Effector memory CD8-positive, alpha-beta T cell (primary cell): ENCODE measurements at regions not wholly inside any gene's neighbourhood (a gene's known extent, or its start where the extent isn't known, plus 50 kb on each side); places are given as distances from the start of the nearest gene placed in this dataset.
"Not testable (repeated sequence)": the region's sequence is repeated elsewhere in the genome, so short reads cannot be mapped to it uniquely, and the experiment has no call there.

Experiments
- ATAC-seq: fragments of 150-1000 bp; cut with Tn5 transposase; replicated peaks from 2 replicates; pipeline ENCODE4 v1.10.0; 2021; ENCODE audit warnings: mild to moderate bottlenecking, moderate library complexity
- DNase-seq, 3 experiments: peaks; one replicate each; pipeline ENCODE4 v3.0.0; 2021
- H3K27ac Mint-ChIP-seq, 2 donors: one replicate each; pipeline ENCODE4 v1.8.0; 2022; ENCODE audit warnings: mild to moderate bottlenecking in 2 of 2, mixed read lengths in 2 of 2, moderate library complexity in 2 of 2
- H3K27me3 Mint-ChIP-seq, 2 donors: one replicate each; pipeline ENCODE4 v1.8.0; 2022; ENCODE audit warnings: mixed read lengths in 2 of 2
- H3K36me3 Mint-ChIP-seq: one replicate; pipeline ENCODE4 v1.8.0; 2022; ENCODE audit warnings: mild to moderate bottlenecking, moderate library complexity, mixed read lengths; ENCODE audit not compliant: insufficient read depth
- H3K4me1 Mint-ChIP-seq, 2 donors: one replicate each; pipeline ENCODE4 v1.8.0; 2022; ENCODE audit warnings: low read depth in 2 of 2, mixed read lengths in 2 of 2
- H3K4me3 Mint-ChIP-seq, 2 donors: one replicate each; pipeline ENCODE4 v1.8.0; 2022; ENCODE audit warnings: mild to moderate bottlenecking in 2 of 2, mixed read lengths in 2 of 2, moderate library complexity in 2 of 2
- H3K9me3 Mint-ChIP-seq, 2 donors: one replicate each; pipeline ENCODE4 v1.8.0; 2022; ENCODE audit warnings: mixed read lengths in 2 of 2

GRCh38 chr15:95610945-95611344, 719.6 kb upstream of the NR2F2 start:
- no peak for DNase-seq
- Mint-ChIP-seq H3K4me3 (no peak overlapping the region), H3K27ac (no peak overlapping the region), H3K4me1 (no peaks in the 10 kb centered on the region), H3K36me3 (no peaks in the 10 kb centered on the region), H3K27me3 (no peaks in the 10 kb centered on the region), H3K9me3 (no peaks in the 10 kb centered on the region)
- ATAC-seq, result no peak

DNA sequence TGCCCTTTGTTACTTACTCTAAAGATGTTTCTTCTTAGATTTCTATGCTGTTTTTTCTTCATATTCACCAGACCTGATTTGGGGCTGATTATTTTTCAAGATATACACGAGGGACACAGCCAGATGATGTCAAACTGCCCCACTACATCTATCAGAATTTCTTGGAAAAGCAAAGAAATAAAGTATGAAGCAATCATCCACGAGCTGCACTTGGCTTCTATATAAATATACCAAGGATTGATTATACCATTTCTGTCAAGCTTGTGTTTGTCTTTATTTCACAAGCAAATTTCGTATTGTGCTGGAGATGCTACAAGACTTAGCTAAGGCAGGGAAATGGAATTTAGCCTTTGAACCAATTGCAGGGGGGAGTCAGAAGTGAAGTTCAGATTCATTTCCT, 715.1 kb upstream of the NR2F2 start:
- no peak overlapping the region for H3K4me3 Mint-ChIP-seq
- no peaks in the 10 kb centered on the region for H3K9me3 Mint-ChIP-seq
- ATAC-seq (no peak), DNase-seq (no peak)
- peaks cover 0 to 2% of the 10 kb centered on the region in 2 donors for H3K4me1 Mint-ChIP-seq
- H3K27ac Mint-ChIP-seq, result no peak overlapping the region
- no peaks in the 10 kb centered on the region for H3K27me3 Mint-ChIP-seq
- H3K36me3 Mint-ChIP-seq, result no peaks in the 10 kb centered on the region

- Mint-ChIP-seq H3K4me1 (peaks cover 3 to 10% of the 10 kb centered on the region in 2 donors), H3K36me3 (no peaks in the 10 kb centered on the region), H3K4me3 (no peak overlapping the region), H3K9me3 (peaks cover 0 to 3% of the 10 kb centered on the region in 2 donors), H3K27ac (no peak overlapping the region), H3K27me3 (no peaks in the 10 kb centered on the region)
- DNase-seq, result no peak
- ATAC-seq, result no peak
Observed at GRCh38 chr15:95616306-95616705, 714.2 kb upstream of the NR2F2 start.

GRCh38 chr15:95620934-95621579, 709.4 kb upstream of the NR2F2 start:
- ATAC-seq, result no peak
- Mint-ChIP-seq H3K9me3 (peaks cover 0 to 10% of the 10 kb centered on the region in 2 donors), H3K27me3 (no peaks in the 10 kb centered on the region), H3K4me3 (peak overlapping the region in 1 of 2 donors; percentile 61), H3K4me1 (peaks cover 3 to 11% of the 10 kb centered on the region in 2 donors), H3K36me3 (no peaks in the 10 kb centered on the region), H3K27ac (peak overlapping the region in 1 of 2 donors; percentile 86)
- DNase-seq, result no peak

GRCh38 chr15:95622843-95623242, 707.7 kb upstream of the NR2F2 start:
- no peaks in the 10 kb centered on the region for H3K27me3 Mint-ChIP-seq
- H3K36me3 Mint-ChIP-seq, result no peaks in the 10 kb centered on the region
- ATAC-seq, result no peak
- DNase-seq, result no peak
- H3K4me3 Mint-ChIP-seq, result no peak overlapping the region
- H3K4me1 Mint-ChIP-seq, result peaks cover 3 to 11% of the 10 kb centered on the region in 2 donors
- peaks cover 0 to 10% of the 10 kb centered on the region in 2 donors for H3K9me3 Mint-ChIP-seq
- no peak overlapping the region for H3K27ac Mint-ChIP-seq

- H3K27ac Mint-ChIP-seq, result no peak overlapping the region
- H3K9me3 Mint-ChIP-seq, result peaks cover 0 to 10% of the 10 kb centered on the region in 2 donors
- no peaks in the 10 kb centered on the region for H3K27me3 Mint-ChIP-seq
- no peak overlapping the region for H3K4me3 Mint-ChIP-seq
- no peaks in the 10 kb centered on the region for H3K36me3 Mint-ChIP-seq
- ATAC-seq (no peak), DNase-seq (no peak)
- peaks cover 3 to 11% of the 10 kb centered on the region in 2 donors for H3K4me1 Mint-ChIP-seq
Observed at GRCh38 chr15:95624100-95624499, 706.4 kb upstream of the NR2F2 start.

DNA sequence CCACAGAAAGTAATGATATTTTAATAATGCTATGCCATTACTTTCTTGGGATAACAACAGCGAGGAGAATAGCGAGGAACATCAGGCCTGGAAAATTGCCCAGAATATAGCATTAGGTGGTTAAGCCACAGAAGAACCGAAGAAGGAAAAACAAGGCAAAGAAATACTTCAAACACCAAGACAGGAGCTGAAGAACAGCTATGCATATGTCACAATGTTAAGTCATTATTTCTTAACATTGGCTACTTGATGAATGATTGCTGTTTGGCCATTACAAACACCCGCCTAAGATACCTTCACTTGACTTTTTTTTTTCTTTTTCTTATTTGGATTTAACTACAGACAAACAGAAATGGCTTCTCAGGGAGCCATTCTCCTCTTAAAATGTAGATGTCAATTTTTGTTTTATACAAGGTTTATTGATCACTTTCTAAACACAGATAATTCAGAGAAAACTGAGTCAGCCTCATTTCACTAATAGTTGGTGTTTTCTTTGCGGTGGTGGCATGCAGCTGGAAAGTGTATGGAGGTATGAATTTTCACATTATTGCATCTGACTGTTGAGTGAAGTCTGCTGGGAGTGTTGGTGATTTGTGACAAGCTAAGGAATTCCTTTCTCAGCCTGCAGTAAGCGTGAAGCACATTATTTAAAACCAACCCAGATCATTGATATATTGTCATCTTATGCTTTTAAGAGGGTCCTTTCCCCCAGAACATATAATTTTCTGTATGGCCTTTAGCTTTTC, 705.7 kb upstream of the NR2F2 start:
- Mint-ChIP-seq H3K27me3 (no peaks in the 10 kb centered on the region), H3K36me3 (no peaks in the 10 kb centered on the region), H3K27ac (no peak overlapping the region), H3K4me3 (no peak overlapping the region), H3K4me1 (peaks cover 3 to 11% of the 10 kb centered on the region in 2 donors), H3K9me3 (peaks cover 0 to 10% of the 10 kb centered on the region in 2 donors)
- DNase-seq (no peak), ATAC-seq (no peak)

GRCh38 chr15:95626501-95627361, 703.8 kb upstream of the NR2F2 start:
- Mint-ChIP-seq H3K4me3 (no peak overlapping the region), H3K36me3 (no peaks in the 10 kb centered on the region), H3K27me3 (no peaks in the 10 kb centered on the region), H3K4me1 (no peaks in the 10 kb centered on the region), H3K9me3 (peaks cover 6 to 11% of the 10 kb centered on the region in 2 donors), H3K27ac (no peak overlapping the region)
- DNase-seq (no peak), ATAC-seq (no peak)

DNA sequence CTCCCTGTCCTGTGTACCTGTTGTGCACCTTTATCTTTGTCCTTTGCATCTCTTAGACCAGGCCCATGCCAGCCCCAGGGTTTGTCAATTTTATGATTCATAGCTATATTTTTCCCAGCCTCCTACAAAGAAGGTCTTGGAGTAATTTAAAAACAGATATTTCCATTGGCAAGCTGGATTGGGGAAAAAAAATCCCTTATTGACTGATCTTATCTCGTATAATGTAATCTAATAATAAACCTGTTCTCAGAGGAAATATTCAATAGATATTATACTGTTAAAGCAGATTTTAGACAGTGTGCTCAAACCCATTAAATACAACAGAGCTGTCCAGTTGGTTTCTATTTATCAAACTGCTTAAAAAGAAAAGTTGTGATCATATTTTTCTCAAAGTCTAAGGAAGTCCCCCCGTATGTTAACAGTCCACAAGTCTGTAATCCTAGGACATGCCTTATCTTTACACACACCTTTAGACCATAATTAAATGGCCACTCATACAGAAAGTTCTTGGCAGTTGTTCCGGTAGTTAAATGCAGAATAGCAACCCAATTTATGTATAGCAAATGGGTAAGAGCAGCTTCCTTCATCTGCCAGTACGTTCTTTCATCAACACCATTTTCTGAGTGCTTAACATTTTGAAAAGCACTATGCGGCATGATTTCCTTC, 700.9 kb upstream of the NR2F2 start:
- DNase-seq (no peak), ATAC-seq (no peak)
- Mint-ChIP-seq H3K27ac (no peak overlapping the region), H3K36me3 (no peaks in the 10 kb centered on the region), H3K9me3 (peaks cover 4 to 6% of the 10 kb centered on the region in 2 donors), H3K4me3 (no peak overlapping the region), H3K27me3 (no peaks in the 10 kb centered on the region), H3K4me1 (no peaks in the 10 kb centered on the region)

DNA sequence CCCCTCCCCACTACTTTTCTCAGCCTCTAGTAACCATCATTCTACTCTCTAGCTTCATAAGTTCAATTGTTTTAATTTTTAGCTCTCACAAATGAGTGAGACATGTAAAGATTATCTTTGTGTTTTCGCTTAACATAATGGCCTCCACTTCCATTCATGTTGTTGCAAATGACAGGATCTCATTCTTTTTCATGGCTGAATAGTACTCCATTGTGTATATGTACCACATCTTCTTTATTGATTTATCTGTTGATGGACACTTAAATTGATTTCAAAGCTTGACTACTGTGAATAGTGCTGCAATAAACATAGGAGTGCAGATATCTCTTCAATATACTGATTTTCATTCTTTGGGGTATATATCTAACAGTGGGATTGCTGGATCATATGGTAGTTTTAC, 699.8 kb upstream of the NR2F2 start:
- ATAC-seq, result no peak
- DNase-seq, result no peak
- Mint-ChIP-seq H3K4me1 (no peaks in the 10 kb centered on the region), H3K27me3 (no peaks in the 10 kb centered on the region), H3K4me3 (no peak overlapping the region), H3K27ac (no peak overlapping the region), H3K36me3 (no peaks in the 10 kb centered on the region), H3K9me3 (peaks cover 4 to 6% of the 10 kb centered on the region in 2 donors)

DNA sequence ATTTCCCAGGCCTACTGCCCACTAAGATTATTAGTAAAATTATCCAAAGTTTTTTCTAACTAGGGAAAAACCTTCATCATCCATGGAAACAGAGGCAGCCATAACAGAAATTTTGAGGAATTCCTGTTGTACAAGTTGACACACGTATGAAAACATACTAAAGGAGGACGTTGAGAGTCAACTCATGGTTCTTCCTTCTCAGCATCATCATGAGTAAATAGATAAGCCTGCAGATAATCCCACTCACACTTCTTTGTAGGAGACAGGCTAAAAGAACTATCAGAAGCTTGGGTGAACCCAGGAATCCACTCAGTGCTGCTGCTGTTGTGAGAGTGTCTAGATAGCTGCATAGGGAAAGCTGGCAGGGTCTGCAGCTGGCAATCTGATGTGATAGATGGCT, 694.8 kb upstream of the NR2F2 start:
- Mint-ChIP-seq H3K4me3 (no peak overlapping the region), H3K27ac (no peak overlapping the region), H3K36me3 (no peaks in the 10 kb centered on the region), H3K27me3 (no peaks in the 10 kb centered on the region), H3K9me3 (peaks cover 2% of the 10 kb centered on the region in 2 donors), H3K4me1 (no peaks in the 10 kb centered on the region)
- DNase-seq (no peak), ATAC-seq (no peak)

DNA sequence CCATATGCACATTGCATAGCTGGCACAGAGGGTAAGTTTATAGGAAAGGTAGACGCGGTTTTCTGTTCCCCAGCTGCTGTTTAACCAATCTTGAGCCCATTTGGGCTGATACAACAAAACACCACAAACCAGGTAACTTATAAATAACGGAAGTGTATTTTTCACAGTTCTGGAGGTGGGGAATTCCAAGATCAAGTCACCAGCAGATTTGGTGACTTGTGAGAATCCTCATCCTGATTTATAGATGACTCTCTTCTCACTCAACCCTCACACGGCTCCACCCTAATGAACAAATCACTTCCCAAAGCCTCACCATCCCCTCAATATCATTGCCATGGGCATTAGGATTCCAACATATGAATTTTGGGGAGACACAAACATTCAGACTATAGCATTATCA, 694.4 kb upstream of the NR2F2 start:
- H3K36me3 Mint-ChIP-seq, result no peaks in the 10 kb centered on the region
- H3K4me3 Mint-ChIP-seq, result no peak overlapping the region
- ATAC-seq (no peak), DNase-seq (no peak)
- no peaks in the 10 kb centered on the region for H3K9me3 Mint-ChIP-seq
- no peak overlapping the region for H3K27ac Mint-ChIP-seq
- H3K27me3 Mint-ChIP-seq, result no peaks in the 10 kb centered on the region
- no peaks in the 10 kb centered on the region for H3K4me1 Mint-ChIP-seq

GRCh38 chr15:95637234-95637633, 693.3 kb upstream of the NR2F2 start:
- not testable (repeated sequence) for H3K27ac Mint-ChIP-seq, H3K36me3 Mint-ChIP-seq, H3K4me3 Mint-ChIP-seq, DNase-seq, ATAC-seq, H3K9me3 Mint-ChIP-seq, H3K4me1 Mint-ChIP-seq, H3K27me3 Mint-ChIP-seq
